PC-3 (cell line): ENCODE measurements at regions not wholly inside any gene's neighbourhood (a gene's known extent, or its start where the extent isn't known, plus 50 kb on each side); places are given as distances from the start of the nearest gene placed in this dataset.

Source experiments
- ATAC-seq: fragments of 200-7000 bp; cut with Tn5 transposase; 2 replicates; pipeline ENCODE4 v1.9.1; 2020; ENCODE audit warnings: mild to moderate bottlenecking, moderate library complexity
- BruUV-seq: library from RNA; stranded (reverse); fragments of 400-500 nt; replicated peaks from 2 replicates; lab custom pipeline; 2021; lab: Mats Ljungman, UMichigan
- CTCF ChIA-PET: fragments of 300-600 bp; sonication (Branson Sonifier 250); formaldehyde crosslinking; loops from one replicate; lab custom pipeline; 2022; ENCODE audit warnings: antibody characterized with exemption; lab: Charles Lee
- POLR2A ChIA-PET: fragments of 300-600 bp; sonication (Branson Sonifier 250); formaldehyde crosslinking; loops from one replicate; lab custom pipeline; 2022; ENCODE audit warnings: antibody characterized with exemption; ENCODE audit not compliant: unreplicated experiment; lab: Charles Lee
- DNase-seq: peaks from one replicate; pipeline ENCODE4 v3.0.0-alpha.2; 2015
- H2AFZ ChIP-seq: fragments of 300-600 bp; sonication (generic); 2 replicates; pipeline ENCODE4 v1.6.0; 2016; ENCODE audit warnings: antibody characterized with exemption, low read length
- H3F3A ChIP-seq: fragments of 300-600 bp; sonication (generic); one replicate; pipeline ENCODE4 v1.6.0; 2017; ENCODE audit warnings: antibody characterized with exemption, low read length, control low read depth, mild to moderate bottlenecking; ENCODE audit not compliant: unreplicated experiment
- H3K27ac ChIP-seq: fragments of 300-600 bp; sonication (generic); 2 replicates; pipeline ENCODE4 v1.5.1; 2016; ENCODE audit warnings: mild to moderate bottlenecking, low read length
- H3K27me3 ChIP-seq: fragments of 300-600 bp; sonication (generic); 2 replicates; pipeline ENCODE4 v1.6.1; 2016; ENCODE audit warnings: low read length, mixed read lengths
- H3K36me3 ChIP-seq: fragments of 300-600 bp; sonication (generic); 2 replicates; pipeline ENCODE4 v1.6.1; 2016; ENCODE audit warnings: low read depth, mixed run types, low read length, mixed read lengths
- H3K4me1 ChIP-seq: fragments of 300-600 bp; sonication (generic); 2 replicates; pipeline ENCODE4 v1.5.1; 2016; ENCODE audit warnings: low read length; ENCODE audit not compliant: insufficient read depth
- H3K4me2 ChIP-seq: fragments of 300-600 bp; sonication (generic); 2 replicates; pipeline ENCODE4 v1.6.0; 2016; ENCODE audit warnings: low read length
- H3K4me3 ChIP-seq: fragments of 300-600 bp; sonication (generic); 2 replicates; pipeline ENCODE4 v1.5.1; 2016; ENCODE audit warnings: mild to moderate bottlenecking, low read length, mixed read lengths
- H3K79me2 ChIP-seq: fragments of 300-600 bp; sonication (generic); 2 replicates; pipeline ENCODE4 v1.6.1; 2017; ENCODE audit warnings: low read length, mixed read lengths
- H3K9ac ChIP-seq: fragments of 300-600 bp; sonication (generic); 2 replicates; pipeline ENCODE4 v1.6.0; 2016; ENCODE audit warnings: mild to moderate bottlenecking, low read length
- H3K9me2 ChIP-seq: fragments of 300-600 bp; sonication (generic); replicated peaks from 2 replicates; pipeline ENCODE4 v1.6.1; 2016; ENCODE audit warnings: mixed run types, low read length, mixed read lengths
- H3K9me3 ChIP-seq: fragments of 300-600 bp; sonication (generic); 2 replicates; pipeline ENCODE4 v1.6.1; 2016; ENCODE audit warnings: low read length, mixed read lengths
- H4K20me1 ChIP-seq: fragments of 300-600 bp; sonication (generic); 2 replicates; pipeline ENCODE4 v1.6.1; 2016; ENCODE audit warnings: low read length, mixed read lengths
- EZH2 ChIP-seq: fragments of 300-600 bp; sonication (generic); IDR thresholded peaks from one replicate; pipeline ENCODE4 v1.6.1; 2017; ENCODE audit warnings: antibody characterized with exemption, mild to moderate bottlenecking, low read length; ENCODE audit not compliant: unreplicated experiment
- EZH2phosphoT487 ChIP-seq: fragments of 300-600 bp; sonication (generic); IDR thresholded peaks from 2 replicates; pipeline ENCODE4 v1.6.1; 2018; ENCODE audit warnings: mild to moderate bottlenecking, antibody characterized with exemption, low read length, borderline replicate concordance
- intact Hi-C: fragments of 100-400 bp; cut with micrococcal nuclease; formaldehyde crosslinking; loops from 2 replicates; pipeline ENCODE4 v1.9.0; 2023
- TF ChIP-seq, protein P1 (sequence below): fragments of 300-600 bp; sonication (generic); conservative IDR thresholded peaks from 2 replicates; pipeline ENCODE4 v1.5.1; 2017; ENCODE audit warnings: antibody characterized with exemption, low read depth, mild to moderate bottlenecking, low read length

DNA sequence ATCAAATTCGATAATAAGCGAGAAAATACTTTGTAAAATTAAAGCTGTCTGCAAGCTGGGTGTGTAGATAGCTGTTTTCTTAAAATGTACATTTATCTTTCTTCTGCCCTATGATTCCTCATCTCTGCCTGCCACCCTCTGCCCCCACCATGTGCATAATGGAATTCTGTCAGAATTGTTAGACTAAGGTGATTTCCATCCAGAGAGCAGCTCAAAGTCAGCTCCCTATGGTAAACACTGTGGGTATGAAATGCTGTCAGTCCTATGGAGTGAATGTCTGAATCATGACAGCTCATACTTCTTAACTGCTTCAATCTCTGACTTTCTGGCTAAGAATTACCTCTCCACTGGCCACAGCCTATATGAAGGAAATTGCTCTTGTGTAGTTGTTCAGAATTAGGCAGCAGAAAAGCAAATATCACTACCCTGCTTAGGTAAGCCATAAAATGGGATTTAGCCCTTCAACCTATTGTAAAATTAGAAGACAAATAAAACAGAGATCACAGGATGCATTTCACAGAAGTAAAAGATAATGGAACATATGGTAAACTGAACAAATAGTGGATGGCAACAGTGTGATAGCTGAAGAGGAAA lies 137.7 kb downstream of the CD8B2 start:
- ChIA-PET CTCF (no interaction called here), POLR2A (no interaction called here)
- Histone ChIP-seq H3K79me2 (no peaks in the 10 kb centered on the region), H2AFZ (no peak overlapping the region), H3K4me2 (no peak overlapping the region), H4K20me1 (no peaks in the 10 kb centered on the region), H3K4me3 (no peak overlapping the region), H3F3A (no peaks in the 10 kb centered on the region), H3K9me3 (no peaks in the 10 kb centered on the region), H3K4me1 (no peaks in the 10 kb centered on the region), H3K27ac (no peak overlapping the region), H3K27me3 (no peaks in the 10 kb centered on the region), H3K9ac (no peak overlapping the region), H3K9me2 (no peaks in the 10 kb centered on the region), H3K36me3 (no peaks in the 10 kb centered on the region)
- no TSS peak for BruUV-seq
- TF ChIP-seq EZH2 (no peak), EZH2phosphoT487 (no peak)
- intact Hi-C loops, result no loop called here
- ATAC-seq, result no peak
- DNase-seq, result no peak

DNA sequence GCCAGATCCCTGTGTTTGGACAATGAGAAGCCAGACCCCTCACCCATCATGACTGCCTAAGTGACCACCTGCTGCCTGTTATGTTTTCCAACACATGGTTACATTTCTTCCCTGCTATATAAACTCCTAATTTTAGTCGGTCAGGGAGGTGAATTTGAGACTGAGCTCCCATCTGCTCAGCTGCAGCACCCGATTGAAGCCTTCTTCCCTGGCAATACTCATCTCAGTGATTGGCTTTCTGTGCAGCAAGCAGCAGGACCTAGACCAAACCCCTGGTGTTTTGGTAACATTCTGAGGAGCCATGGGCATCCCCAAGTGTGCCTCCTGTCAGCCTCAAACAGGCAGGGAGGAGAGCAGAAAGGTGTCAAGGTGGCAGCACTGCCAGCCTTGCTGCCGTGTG lies 141.2 kb downstream of the CD8B2 start:
- Histone ChIP-seq H3K4me2 (no peak overlapping the region), H3K9ac (no peak overlapping the region), H3F3A (no peaks in the 10 kb centered on the region), H4K20me1 (no peaks in the 10 kb centered on the region), H3K79me2 (no peaks in the 10 kb centered on the region), H3K4me1 (no peaks in the 10 kb centered on the region), H3K27me3 (no peaks in the 10 kb centered on the region), H2AFZ (no peak overlapping the region), H3K36me3 (no peaks in the 10 kb centered on the region), H3K27ac (no peak overlapping the region), H3K9me2 (no peaks in the 10 kb centered on the region), H3K4me3 (no peak overlapping the region), H3K9me3 (no peaks in the 10 kb centered on the region)
- ATAC-seq, result no peak
- TF ChIP-seq, protein P1, sequence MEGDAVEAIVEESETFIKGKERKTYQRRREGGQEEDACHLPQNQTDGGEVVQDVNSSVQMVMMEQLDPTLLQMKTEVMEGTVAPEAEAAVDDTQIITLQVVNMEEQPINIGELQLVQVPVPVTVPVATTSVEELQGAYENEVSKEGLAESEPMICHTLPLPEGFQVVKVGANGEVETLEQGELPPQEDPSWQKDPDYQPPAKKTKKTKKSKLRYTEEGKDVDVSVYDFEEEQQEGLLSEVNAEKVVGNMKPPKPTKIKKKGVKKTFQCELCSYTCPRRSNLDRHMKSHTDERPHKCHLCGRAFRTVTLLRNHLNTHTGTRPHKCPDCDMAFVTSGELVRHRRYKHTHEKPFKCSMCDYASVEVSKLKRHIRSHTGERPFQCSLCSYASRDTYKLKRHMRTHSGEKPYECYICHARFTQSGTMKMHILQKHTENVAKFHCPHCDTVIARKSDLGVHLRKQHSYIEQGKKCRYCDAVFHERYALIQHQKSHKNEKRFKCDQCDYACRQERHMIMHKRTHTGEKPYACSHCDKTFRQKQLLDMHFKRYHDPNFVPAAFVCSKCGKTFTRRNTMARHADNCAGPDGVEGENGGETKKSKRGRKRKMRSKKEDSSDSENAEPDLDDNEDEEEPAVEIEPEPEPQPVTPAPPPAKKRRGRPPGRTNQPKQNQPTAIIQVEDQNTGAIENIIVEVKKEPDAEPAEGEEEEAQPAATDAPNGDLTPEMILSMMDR, result no peak
- TF ChIP-seq EZH2, result no peak
- no peak for TF ChIP-seq EZH2phosphoT487
- BruUV-seq, result no TSS peak
- CTCF ChIA-PET, result no interaction called here
- DNase-seq, result no peak
- POLR2A ChIA-PET, result no interaction called here
- intact Hi-C loops, result no loop called here

DNA sequence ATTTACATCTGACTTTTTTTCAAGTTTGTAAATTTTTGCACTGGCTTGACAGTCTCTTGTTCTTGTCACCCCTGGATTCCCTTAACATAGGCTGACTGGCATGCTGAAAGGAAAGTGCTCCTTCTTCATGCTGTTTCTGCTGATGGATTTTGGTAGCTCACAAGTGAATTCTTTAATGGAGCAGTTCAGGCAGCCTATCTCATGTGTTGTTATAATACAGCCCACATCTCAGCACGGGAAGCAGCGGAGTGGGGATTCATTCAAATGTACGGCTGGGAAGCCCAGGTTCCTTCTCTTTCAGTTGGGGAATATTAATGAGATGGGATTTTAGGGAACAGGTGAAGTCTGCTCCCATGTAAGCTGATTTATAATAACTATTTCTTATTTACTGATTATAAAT lies 142.8 kb downstream of the CD8B2 start:
- Histone ChIP-seq H3K27ac (no peak overlapping the region), H3K9ac (no peak overlapping the region), H3F3A (no peaks in the 10 kb centered on the region), H3K4me1 (no peaks in the 10 kb centered on the region), H3K36me3 (no peaks in the 10 kb centered on the region), H2AFZ (no peak overlapping the region), H3K9me2 (no peaks in the 10 kb centered on the region), H3K27me3 (peaks cover 6% of the 10 kb centered on the region), H3K4me3 (no peak overlapping the region), H3K79me2 (no peaks in the 10 kb centered on the region), H4K20me1 (no peaks in the 10 kb centered on the region), H3K9me3 (no peaks in the 10 kb centered on the region), H3K4me2 (no peak overlapping the region)
- ChIA-PET POLR2A (no interaction called here), CTCF (no interaction called here)
- no peak for TF ChIP-seq EZH2
- TF ChIP-seq, protein P1, result no peak
- no peak for TF ChIP-seq EZH2phosphoT487
- BruUV-seq, result no TSS peak
- intact Hi-C loops, result no loop called here
- DNase-seq (no peak), ATAC-seq (no peak)
